HepG2 (cell line): ENCODE measurements at regions not wholly inside any gene's neighbourhood (a gene's known extent, or its start where the extent isn't known, plus 50 kb on each side); places are given as distances from the start of the nearest gene placed in this dataset.

Source experiments
- ATAC-seq: fragments of 200-7000 bp; cut with Tn5 transposase; 3 replicates; pipeline ENCODE4 v1.9.1; 2020; ENCODE audit warnings: mild to moderate bottlenecking, moderate library complexity
- BruUV-seq: library from RNA; stranded (reverse); fragments of 400-500 nt; replicated peaks from 2 replicates; lab custom pipeline; 2021; lab: Mats Ljungman, UMichigan
- CTCF ChIA-PET: fragments of 300-600 bp; formaldehyde crosslinking; extraction: SDS; loops from one replicate; lab custom pipeline; 2021; ENCODE audit warnings: low total read pairs, inconsistent platforms, low intra/inter-chr PET ratio; lab: Yijun Ruan, JAX
- POLR2A ChIA-PET: fragments of 350-600 bp; sonication (Branson Sonifier 250); formaldehyde crosslinking; loops from one replicate; lab custom pipeline; 2020; ENCODE audit warnings: antibody characterized with exemption, inconsistent platforms; lab: Yijun Ruan, JAX
- DNase-seq: peaks from one replicate; pipeline ENCODE4 v3.0.0-alpha.2; 2015; ENCODE audit warnings: low spot score
- FAIRE-seq: peaks from 3 replicates; lab custom pipeline; 2011; peaks lifted over from hg19 to GRCh38; lab: Jason Lieb, UNC
- H2AFZ ChIP-seq: one replicate; pipeline ENCODE4 v1.6.1; 2011; ENCODE audit warnings: low read length, inconsistent platforms
- H3K27ac ChIP-seq: fragments of 300-600 bp; 3 replicates; pipeline ENCODE4 v1.8.0; 2011; ENCODE audit warnings: mixed run types, mild to moderate bottlenecking, mixed read lengths, low read length, inconsistent platforms; ENCODE audit not compliant: insufficient read depth; ENCODE audit errors: extremely low read length
- H3K27me3 ChIP-seq, 2 experiments: fragments of 200-600 bp in 1 of 2; 2 replicates in 1 of 2; 3 replicates in 1 of 2; pipeline versions ENCODE4 v1.6.0 to v1.8.0; 2011; ENCODE audit warnings: low read length in 2 of 2, mild to moderate bottlenecking in 2 of 2, moderate library complexity in 2 of 2, inconsistent platforms in 1 of 2; ENCODE audit not compliant: insufficient read depth in 2 of 2, control insufficient read depth in 1 of 2
- H3K36me3 ChIP-seq, 2 experiments: fragments of 200-600 bp in 1 of 2; replicated peaks in 1 of 2; 2 replicates in 1 of 2; 3 replicates in 1 of 2; pipeline versions ENCODE4 v1.5.1 to v1.8.0; 2011; ENCODE audit warnings: low read length in 2 of 2, inconsistent platforms in 1 of 2; ENCODE audit not compliant: insufficient read depth in 2 of 2, control insufficient read depth in 1 of 2
- H3K4me1 ChIP-seq: 2 replicates; pipeline ENCODE4 v1.5.1; 2012; ENCODE audit warnings: low read length, inconsistent platforms; ENCODE audit not compliant: insufficient read depth
- H3K4me2 ChIP-seq: 2 replicates; pipeline ENCODE4 v1.6.0; 2011; ENCODE audit warnings: low read depth, low read length, inconsistent platforms
- H3K4me3 ChIP-seq, 3 experiments: fragments of 200-600 bp in 1 of 3; sonication (generic), shearing (Covaris generic) in 1 of 3; replicated peaks in 1 of 3; 2 replicates each; pipeline ENCODE4 v1.5.1; 2011 to 2016; ENCODE audit warnings: low read length in 3 of 3, inconsistent platforms in 2 of 3, low read depth in 2 of 3, mild to moderate bottlenecking in 2 of 3, control low read depth in 1 of 3, mixed read lengths in 1 of 3; ENCODE audit not compliant: insufficient read depth in 1 of 3
- H3K79me2 ChIP-seq: one replicate; pipeline ENCODE4 v1.6.1; 2011; ENCODE audit warnings: low read length, inconsistent platforms; ENCODE audit not compliant: insufficient read depth
- H3K9ac ChIP-seq: 2 replicates; pipeline ENCODE4 v1.6.0; 2011; ENCODE audit warnings: mild to moderate bottlenecking, low read depth, low read length, inconsistent platforms; ENCODE audit not compliant: insufficient read depth
- H3K9me3 ChIP-seq: 2 replicates; pipeline ENCODE4 v1.5.1; 2012; ENCODE audit warnings: mild to moderate bottlenecking, low read length
- H4K20me1 ChIP-seq: 2 replicates; pipeline ENCODE4 v1.6.0; 2011; ENCODE audit warnings: inconsistent platforms, mild to moderate bottlenecking, low read length, moderate library complexity; ENCODE audit not compliant: insufficient read depth
- HNF4A ChIP-seq: sonication (generic); formaldehyde crosslinking; IDR thresholded peaks from 2 replicates; pipeline ENCODE4 v1.4.0; 2020; ENCODE audit warnings: missing genetic modification reagents
- HNF4G ChIP-seq, 2 experiments: sonication (generic) in 1 of 2; formaldehyde crosslinking in 1 of 2; IDR thresholded peaks; 2 replicates each; pipeline versions ENCODE4 v1.4.0 to v1.6.1; 2011 to 2020; ENCODE audit warnings: borderline replicate concordance in 2 of 2, low read depth in 2 of 2, mild to moderate bottlenecking in 2 of 2, low read length in 1 of 2, missing genetic modification reagents in 1 of 2, moderate library complexity in 1 of 2
- MYNN ChIP-seq: sonication (generic); formaldehyde crosslinking; IDR thresholded peaks from 2 replicates; pipeline ENCODE4 v1.4.0; 2020; ENCODE audit warnings: mild to moderate bottlenecking, low read depth, missing genetic modification reagents
- ZSCAN29 ChIP-seq: sonication (generic); formaldehyde crosslinking; conservative IDR thresholded peaks from 2 replicates; pipeline ENCODE4 v1.4.0; 2020; ENCODE audit warnings: mild to moderate bottlenecking, missing genetic modification reagents
- ZSCAN30 ChIP-seq: sonication (generic); formaldehyde crosslinking; IDR thresholded peaks from 2 replicates; pipeline ENCODE4 v1.5.0; 2020; ENCODE audit warnings: mild to moderate bottlenecking, missing genetic modification reagents
- WGBS: methylation state at CpG from one replicate; pipeline ENCODE4 v1.1.6; 2017; ENCODE audit warnings: low lambda C conversion rate; 5-methylcytosine and 5-hydroxymethylcytosine counted together
- in situ Hi-C: cut with HindIII; loops from 2 replicates; pipeline ENCODE4 v1.10.0; 2017; ENCODE audit warnings: low pct_unique_long_range_greater_than_20kb; ENCODE audit not compliant: extremely low pct_ligation_motif_present
- intact Hi-C: fragments of 100-400 bp; cut with micrococcal nuclease; formaldehyde crosslinking; loops from one replicate; pipeline ENCODE4 v1.10.0; 2022; ENCODE audit not compliant: unreplicated experiment
- TF ChIP-seq, protein P1 (sequence below): IDR thresholded peaks from 2 replicates; pipeline ENCODE4 v1.6.1; 2016; ENCODE audit warnings: control low read depth
- TF ChIP-seq, protein P2 (sequence below): sonication (generic); formaldehyde crosslinking; IDR thresholded peaks from 2 replicates; pipeline ENCODE4 v1.5.0; 2020; ENCODE audit warnings: mild to moderate bottlenecking, missing genetic modification reagents
- TF ChIP-seq, protein P3 (sequence below): sonication (generic); formaldehyde crosslinking; IDR thresholded peaks from 2 replicates; pipeline ENCODE4 v1.8.0; 2022; ENCODE audit warnings: missing genetic modification reagents, mild to moderate bottlenecking, inconsistent platforms, borderline replicate concordance
- TF ChIP-seq, protein P4 (sequence below): sonication (generic); formaldehyde crosslinking; IDR thresholded peaks from 2 replicates; pipeline ENCODE4 v1.4.0; 2020; ENCODE audit warnings: missing genetic modification reagents

DNA sequence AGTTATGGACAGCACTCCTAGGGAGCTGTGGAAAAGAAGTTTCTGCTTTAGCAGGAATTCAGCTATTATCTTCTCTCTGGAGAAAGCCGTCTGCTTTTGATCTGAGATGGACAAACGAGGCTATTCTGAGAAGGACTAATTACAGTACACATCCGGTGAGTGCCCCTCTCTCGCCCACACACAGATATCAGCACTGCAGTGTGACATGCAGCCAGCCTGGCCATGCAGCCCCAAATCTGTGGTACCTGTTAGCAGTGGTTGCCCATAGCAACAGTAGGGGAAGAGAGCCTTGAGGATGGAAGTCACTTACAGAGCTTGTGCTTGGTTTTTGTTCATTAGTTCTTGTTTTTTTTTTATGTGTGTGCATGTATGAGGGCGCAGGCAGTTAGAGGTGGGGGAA is 73.9 kb upstream of the TRIB2 start:
- WGBS = 36% methylated on average over 5 of the region's 5 CpGs
- no peak for FAIRE-seq
- Histone ChIP-seq H3K4me2 (no peak overlapping the region), H3K27ac (no peak overlapping the region), H3K4me1 (no peaks in the 10 kb centered on the region), H3K4me3 (no peak overlapping the region), H3K27me3 (no peaks in the 10 kb centered on the region), H3K36me3 (no peaks in the 10 kb centered on the region), H3K9ac (no peak overlapping the region), H3K79me2 (no peaks in the 10 kb centered on the region), H4K20me1 (no peaks in the 10 kb centered on the region)
- intact Hi-C loops = no loop called here
- no peak for ATAC-seq
- BruUV-seq = no TSS peak
- ChIA-PET POLR2A (no interaction called here), CTCF (no interaction called here)
- in situ Hi-C loops = no loop called here
- TF ChIP-seq ZSCAN29 (CRISPR knock-in tag) = no peak
- TF ChIP-seq, protein P1, sequence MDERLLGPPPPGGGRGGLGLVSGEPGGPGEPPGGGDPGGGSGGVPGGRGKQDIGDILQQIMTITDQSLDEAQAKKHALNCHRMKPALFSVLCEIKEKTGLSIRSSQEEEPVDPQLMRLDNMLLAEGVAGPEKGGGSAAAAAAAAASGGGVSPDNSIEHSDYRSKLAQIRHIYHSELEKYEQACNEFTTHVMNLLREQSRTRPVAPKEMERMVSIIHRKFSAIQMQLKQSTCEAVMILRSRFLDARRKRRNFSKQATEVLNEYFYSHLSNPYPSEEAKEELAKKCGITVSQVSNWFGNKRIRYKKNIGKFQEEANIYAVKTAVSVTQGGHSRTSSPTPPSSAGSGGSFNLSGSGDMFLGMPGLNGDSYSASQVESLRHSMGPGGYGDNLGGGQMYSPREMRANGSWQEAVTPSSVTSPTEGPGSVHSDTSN (CRISPR knock-in tag) = no peak
- TF ChIP-seq, all 625 proteins: peak for 0
- DNase-seq = no peak
- Histone ChIP-seq H3K9me3 (no peaks in the 10 kb centered on the region), H2AFZ (no peak overlapping the region)

DNA sequence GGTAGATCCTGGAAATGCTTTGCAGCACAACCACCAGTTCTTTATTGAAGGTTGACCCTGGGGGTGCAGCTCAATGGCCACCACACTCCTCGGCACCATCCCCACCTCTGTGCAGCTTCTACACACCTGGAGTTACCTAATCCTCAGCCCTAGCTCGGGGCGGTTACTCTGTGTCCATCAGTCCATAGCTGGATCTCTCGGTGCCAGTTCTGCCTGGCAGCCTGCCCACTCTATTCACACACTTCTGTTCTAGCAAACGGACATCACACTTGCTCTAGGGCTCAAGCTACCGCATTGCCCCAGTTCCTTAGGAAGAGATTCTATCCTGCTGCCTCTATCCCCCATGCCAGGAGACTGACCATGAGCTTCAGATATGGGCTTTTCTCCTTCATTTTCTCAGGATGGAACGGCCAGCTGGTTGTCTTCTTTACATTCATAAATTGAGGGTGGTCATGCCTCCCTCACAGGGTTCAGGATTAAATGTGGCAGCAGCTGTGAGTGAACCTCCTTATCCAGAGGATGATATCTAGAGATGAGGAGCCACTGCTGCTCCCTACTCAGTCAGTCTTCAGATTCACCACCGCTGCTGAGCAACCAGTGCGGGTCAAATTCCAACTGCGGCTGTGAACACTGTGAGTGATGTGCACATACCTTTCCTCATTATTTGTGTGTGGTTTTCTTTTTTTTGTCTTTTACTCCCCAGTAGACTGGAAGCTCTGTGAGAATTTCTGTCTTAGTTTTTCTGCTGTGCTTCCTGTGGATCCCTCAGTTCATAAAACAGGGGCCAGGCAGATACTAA is 66.9 kb upstream of the TRIB2 start:
- TF ChIP-seq ZSCAN30 (CRISPR knock-in tag) (no peak), HNF4A (CRISPR knock-in tag) (peak; percentile 38; the same call in 1 of the 2 replicates), HNF4G (IDR thresholded peaks at IDR 0.05; ENCODE audit: borderline replicate concordance, low read depth, low read length) (0 out of 2 replicates have a peak, but pooled peaks have one; percentile 24), HNF4G (CRISPR knock-in tag; IDR thresholded peaks at IDR 0.05; ENCODE audit: borderline replicate concordance, low read depth) (no peak), MYNN (no peak)
- TF ChIP-seq, protein P2, sequence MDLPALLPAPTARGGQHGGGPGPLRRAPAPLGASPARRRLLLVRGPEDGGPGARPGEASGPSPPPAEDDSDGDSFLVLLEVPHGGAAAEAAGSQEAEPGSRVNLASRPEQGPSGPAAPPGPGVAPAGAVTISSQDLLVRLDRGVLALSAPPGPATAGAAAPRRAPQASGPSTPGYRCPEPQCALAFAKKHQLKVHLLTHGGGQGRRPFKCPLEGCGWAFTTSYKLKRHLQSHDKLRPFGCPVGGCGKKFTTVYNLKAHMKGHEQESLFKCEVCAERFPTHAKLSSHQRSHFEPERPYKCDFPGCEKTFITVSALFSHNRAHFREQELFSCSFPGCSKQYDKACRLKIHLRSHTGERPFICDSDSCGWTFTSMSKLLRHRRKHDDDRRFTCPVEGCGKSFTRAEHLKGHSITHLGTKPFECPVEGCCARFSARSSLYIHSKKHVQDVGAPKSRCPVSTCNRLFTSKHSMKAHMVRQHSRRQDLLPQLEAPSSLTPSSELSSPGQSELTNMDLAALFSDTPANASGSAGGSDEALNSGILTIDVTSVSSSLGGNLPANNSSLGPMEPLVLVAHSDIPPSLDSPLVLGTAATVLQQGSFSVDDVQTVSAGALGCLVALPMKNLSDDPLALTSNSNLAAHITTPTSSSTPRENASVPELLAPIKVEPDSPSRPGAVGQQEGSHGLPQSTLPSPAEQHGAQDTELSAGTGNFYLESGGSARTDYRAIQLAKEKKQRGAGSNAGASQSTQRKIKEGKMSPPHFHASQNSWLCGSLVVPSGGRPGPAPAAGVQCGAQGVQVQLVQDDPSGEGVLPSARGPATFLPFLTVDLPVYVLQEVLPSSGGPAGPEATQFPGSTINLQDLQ (CRISPR knock-in tag) = no peak
- TF ChIP-seq, protein P3, sequence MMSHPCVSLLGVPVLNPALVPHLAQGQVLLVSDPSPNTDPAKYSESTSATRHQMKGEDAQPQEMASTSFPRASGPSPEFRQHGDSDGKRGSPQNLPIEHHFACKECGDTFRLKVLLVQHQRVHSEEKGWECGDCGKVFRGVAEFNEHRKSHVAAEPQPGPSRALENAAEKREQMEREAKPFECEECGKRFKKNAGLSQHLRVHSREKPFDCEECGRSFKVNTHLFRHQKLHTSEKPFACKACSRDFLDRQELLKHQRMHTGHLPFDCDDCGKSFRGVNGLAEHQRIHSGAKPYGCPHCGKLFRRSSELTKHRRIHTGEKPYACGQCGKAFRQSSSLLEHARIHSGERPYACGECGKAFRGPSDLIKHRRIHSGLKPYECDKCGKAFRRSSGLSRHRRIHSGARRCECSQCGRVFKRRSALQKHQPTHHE = no peak
- TF ChIP-seq, protein P4, sequence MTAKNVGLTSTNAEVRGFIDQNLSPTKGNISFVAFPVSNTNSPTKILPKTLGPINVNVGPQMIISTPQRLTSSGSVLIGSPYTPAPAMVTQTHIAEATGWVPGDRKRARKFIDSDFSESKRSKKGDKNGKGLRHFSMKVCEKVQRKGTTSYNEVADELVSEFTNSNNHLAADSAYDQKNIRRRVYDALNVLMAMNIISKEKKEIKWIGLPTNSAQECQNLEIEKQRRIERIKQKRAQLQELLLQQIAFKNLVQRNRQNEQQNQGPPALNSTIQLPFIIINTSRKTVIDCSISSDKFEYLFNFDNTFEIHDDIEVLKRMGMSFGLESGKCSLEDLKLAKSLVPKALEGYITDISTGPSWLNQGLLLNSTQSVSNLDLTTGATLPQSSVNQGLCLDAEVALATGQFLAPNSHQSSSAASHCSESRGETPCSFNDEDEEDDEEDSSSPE (CRISPR knock-in tag) = no peak
- no peaks in the 10 kb centered on the region for H3K79me2 ChIP-seq
- POLR2A ChIA-PET = no interaction called here
- FAIRE-seq (no peak), ATAC-seq (peak; percentile 90), DNase-seq (no peak)
- no TSS peak for BruUV-seq
- no peaks in the 10 kb centered on the region for H3K4me1 ChIP-seq
- H3K36me3 ChIP-seq = no peaks in the 10 kb centered on the region
- H3K9ac ChIP-seq = no peak overlapping the region
- H3K27me3 ChIP-seq = no peaks in the 10 kb centered on the region
- no peak overlapping the region for H3K27ac ChIP-seq
- in situ Hi-C loops = no loop called here
- CTCF ChIA-PET = no interaction called here
- no peak overlapping the region for H3K4me2 ChIP-seq
- no peak overlapping the region for H2AFZ ChIP-seq
- intact Hi-C loops = no loop called here
- H3K4me3 ChIP-seq = no peak overlapping the region
- WGBS = 3% methylated on average over 8 of the region's 10 CpGs
- H4K20me1 ChIP-seq = no peaks in the 10 kb centered on the region
- no peaks in the 10 kb centered on the region for H3K9me3 ChIP-seq
